OCI-LY7 (cell line): ENCODE measurements at regions not wholly inside any gene's neighbourhood (a gene's known extent, or its start where the extent isn't known, plus 50 kb on each side); places are given as distances from the start of the nearest gene placed in this dataset.

Experiments used
- BruUV-seq: library from RNA; stranded (reverse); fragments of 400-500 nt; replicated peaks from 2 replicates; lab custom pipeline; 2021; lab: Mats Ljungman, UMichigan
- CTCF ChIA-PET: fragments of 300-600 bp; sonication (Branson Sonifier 250); formaldehyde crosslinking; loops from one replicate; lab custom pipeline; 2022; ENCODE audit warnings: antibody characterized with exemption; ENCODE audit not compliant: unreplicated experiment; lab: Charles Lee
- POLR2A ChIA-PET: fragments of 300-600 bp; sonication (Branson Sonifier 250); formaldehyde crosslinking; loops from one replicate; lab custom pipeline; 2022; ENCODE audit warnings: antibody characterized with exemption; lab: Charles Lee
- DNase-seq: peaks from one replicate; pipeline ENCODE4 v3.0.0-alpha.2; 2015; ENCODE audit warnings: low spot score
- H2AFZ ChIP-seq: fragments of 200-600 bp; sonication (generic), shearing (Covaris generic); 2 replicates; pipeline ENCODE4 v1.6.1; 2014; ENCODE audit warnings: mild to moderate bottlenecking, antibody characterized with exemption, low read length, moderate library complexity
- H3K27ac ChIP-seq: fragments of 200-600 bp; sonication (generic); 2 replicates; pipeline ENCODE4 v1.5.1; 2014; ENCODE audit warnings: mixed run types, low read depth, mild to moderate bottlenecking, moderate library complexity, low read length, inconsistent platforms; ENCODE audit not compliant: poor library complexity, severe bottlenecking
- H3K36me3 ChIP-seq: fragments of 200-600 bp; sonication (generic); 2 replicates; pipeline ENCODE4 v1.6.1; 2014; ENCODE audit warnings: mild to moderate bottlenecking, antibody characterized with exemption, low read length, moderate library complexity, mixed read lengths; ENCODE audit not compliant: insufficient read depth
- H3K4me1 ChIP-seq: fragments of 200-600 bp; sonication (generic); 2 replicates; pipeline ENCODE4 v1.5.1; 2014; ENCODE audit warnings: mild to moderate bottlenecking, low read length; ENCODE audit not compliant: insufficient read depth, poor library complexity, severe bottlenecking
- H3K4me2 ChIP-seq: fragments of 200-600 bp; sonication (generic); 2 replicates; pipeline ENCODE4 v1.6.1; 2014; ENCODE audit warnings: mild to moderate bottlenecking, low read length
- H3K4me3 ChIP-seq: fragments of 200-600 bp; sonication (generic); 2 replicates; pipeline ENCODE4 v1.5.1; 2014; ENCODE audit warnings: mild to moderate bottlenecking, low read depth, low read length; ENCODE audit not compliant: poor library complexity, severe bottlenecking
- H3K79me2 ChIP-seq: fragments of 200-600 bp; sonication (generic); 2 replicates; pipeline ENCODE4 v1.6.1; 2016; ENCODE audit warnings: low read depth, mild to moderate bottlenecking, low read length, moderate library complexity, mixed read lengths; ENCODE audit not compliant: insufficient read depth
- H3K9me2 ChIP-seq: fragments of 200-600 bp; sonication (generic); 2 replicates; pipeline ENCODE4 v1.6.1; 2016; ENCODE audit warnings: mild to moderate bottlenecking, low read length, mixed read lengths; ENCODE audit not compliant: insufficient read depth
- H3K9me3 ChIP-seq: fragments of 200-600 bp; sonication (generic); 2 replicates; pipeline ENCODE4 v1.6.1; 2014; ENCODE audit warnings: mild to moderate bottlenecking, mixed run types, low read length, mixed read lengths
- H4K20me1 ChIP-seq: fragments of 200-600 bp; sonication (generic); 2 replicates; pipeline ENCODE4 v1.6.1; 2014; ENCODE audit warnings: mild to moderate bottlenecking, antibody characterized with exemption, low read length, moderate library complexity, mixed read lengths; ENCODE audit not compliant: insufficient read depth
- CTCF ChIP-seq: fragments of 200-600 bp; sonication (generic); conservative IDR thresholded peaks from 2 replicates; pipeline ENCODE4 v1.5.1; 2014; ENCODE audit warnings: mild to moderate bottlenecking, antibody characterized with exemption, low read length, moderate library complexity, mixed read lengths
- EZH2phosphoT487 ChIP-seq: fragments of 200-600 bp; sonication (generic); IDR thresholded peaks from 2 replicates; pipeline ENCODE4 v1.6.1; 2018; ENCODE audit warnings: low read depth, borderline replicate concordance, mild to moderate bottlenecking, mixed run types, antibody characterized with exemption, low read length, moderate library complexity, mixed read lengths
- intact Hi-C: fragments of 100-400 bp; cut with micrococcal nuclease; formaldehyde crosslinking; loops from one replicate; pipeline ENCODE4 v1.10.0; 2022; ENCODE audit not compliant: unreplicated experiment

DNA sequence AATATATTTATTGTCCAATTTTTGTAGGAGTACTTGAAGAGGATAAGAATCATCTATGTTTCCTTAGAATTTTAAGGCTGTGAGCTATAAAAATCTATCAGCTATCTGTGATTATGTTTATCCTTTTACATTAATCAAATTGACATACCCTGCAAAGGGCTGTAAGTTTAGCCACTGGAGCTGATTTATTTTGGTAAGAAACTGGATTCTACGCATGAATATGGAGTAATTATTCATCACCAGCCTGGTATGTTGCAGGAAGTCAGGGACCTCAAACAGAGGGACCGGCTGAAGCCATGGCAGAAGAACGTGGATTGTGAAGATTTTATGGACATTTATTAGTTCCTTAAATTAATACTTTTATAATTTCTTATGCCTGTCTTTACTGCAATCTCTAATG, 696.9 kb downstream of the DNAJB9 start:
- CTCF ChIA-PET: no interaction called here
- intact Hi-C loops: no loop called here
- no peak overlapping the region for H3K27ac ChIP-seq
- no peaks in the 10 kb centered on the region for H3K79me2 ChIP-seq
- no peak overlapping the region for H3K4me3 ChIP-seq
- H3K4me1 ChIP-seq: no peaks in the 10 kb centered on the region
- H3K4me2 ChIP-seq: no peak overlapping the region
- H4K20me1 ChIP-seq: no peaks in the 10 kb centered on the region
- H3K36me3 ChIP-seq: no peaks in the 10 kb centered on the region
- no peaks in the 10 kb centered on the region for H3K9me3 ChIP-seq
- H3K9me2 ChIP-seq: no peaks in the 10 kb centered on the region
- DNase-seq: no peak
- TF ChIP-seq CTCF: no peak
- TF ChIP-seq EZH2phosphoT487: no peak
- POLR2A ChIA-PET: no interaction called here
- no peak overlapping the region for H2AFZ ChIP-seq
- no TSS peak for BruUV-seq

DNA sequence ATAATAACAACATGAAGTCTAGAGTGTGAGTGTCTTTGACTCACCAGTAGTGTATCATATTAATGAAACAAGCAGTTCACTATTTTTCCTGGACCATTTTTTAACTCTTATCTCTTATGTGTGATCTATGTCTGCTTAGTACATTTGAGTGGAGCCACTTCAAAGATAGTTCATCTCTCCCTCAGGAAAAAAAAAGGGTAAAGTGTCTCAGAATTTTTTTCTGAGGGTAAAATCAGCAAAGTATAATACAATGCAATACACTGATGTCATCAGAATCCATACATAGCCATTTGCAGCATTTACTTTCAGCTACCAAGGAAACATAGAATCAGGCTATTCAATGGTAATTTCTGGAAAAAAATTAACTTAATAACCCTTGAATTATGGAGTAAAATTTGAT, 706.7 kb downstream of the DNAJB9 start:
- no TSS peak for BruUV-seq
- H3K4me3 ChIP-seq: no peak overlapping the region
- CTCF ChIA-PET: no interaction called here
- intact Hi-C loops: no loop called here
- no peaks in the 10 kb centered on the region for H3K4me1 ChIP-seq
- no peak overlapping the region for H3K27ac ChIP-seq
- POLR2A ChIA-PET: no interaction called here
- no peaks in the 10 kb centered on the region for H3K9me3 ChIP-seq
- no peaks in the 10 kb centered on the region for H4K20me1 ChIP-seq
- DNase-seq: no peak
- no peaks in the 10 kb centered on the region for H3K79me2 ChIP-seq
- TF ChIP-seq EZH2phosphoT487 (no peak), CTCF (no peak)
- no peak overlapping the region for H2AFZ ChIP-seq
- H3K4me2 ChIP-seq: no peak overlapping the region
- H3K9me2 ChIP-seq: no peaks in the 10 kb centered on the region
- H3K36me3 ChIP-seq: no peaks in the 10 kb centered on the region

- intact Hi-C loops: no loop called here
- Histone ChIP-seq H3K4me3 (no peak overlapping the region), H3K79me2 (no peaks in the 10 kb centered on the region), H3K4me2 (no peak overlapping the region), H3K27ac (no peak overlapping the region), H4K20me1 (no peaks in the 10 kb centered on the region), H3K9me3 (no peaks in the 10 kb centered on the region), H3K4me1 (no peaks in the 10 kb centered on the region), H3K9me2 (no peaks in the 10 kb centered on the region), H3K36me3 (no peaks in the 10 kb centered on the region), H2AFZ (no peak overlapping the region)
- ChIA-PET CTCF (no interaction called here), POLR2A (interaction anchor here (0.5 to 0.9 kb wide), 3 partner anchors 71 to 704 kb away, joined by 3 read pairs; no protein-coding TSS in a partner anchor)
- TF ChIP-seq CTCF (no peak), EZH2phosphoT487 (no peak)
- no TSS peak for BruUV-seq
- DNase-seq: no peak
Observed at GRCh38 chr7:109282726-109283125, 713.1 kb downstream of the DNAJB9 start.
